Fibroblast of skin of abdomen (primary cell): ENCODE measurements at regions not wholly inside any gene's neighbourhood (a gene's known extent, or its start where the extent isn't known, plus 50 kb on each side); places are given as distances from the start of the nearest gene placed in this dataset.
"Not testable (repeated sequence)": the region's sequence is repeated elsewhere in the genome, so short reads cannot be mapped to it uniquely, and the experiment has no call there.

Experiments
- DNase-seq: peaks from one replicate; pipeline ENCODE4 v3.0.0-alpha.2; 2013

DNA sequence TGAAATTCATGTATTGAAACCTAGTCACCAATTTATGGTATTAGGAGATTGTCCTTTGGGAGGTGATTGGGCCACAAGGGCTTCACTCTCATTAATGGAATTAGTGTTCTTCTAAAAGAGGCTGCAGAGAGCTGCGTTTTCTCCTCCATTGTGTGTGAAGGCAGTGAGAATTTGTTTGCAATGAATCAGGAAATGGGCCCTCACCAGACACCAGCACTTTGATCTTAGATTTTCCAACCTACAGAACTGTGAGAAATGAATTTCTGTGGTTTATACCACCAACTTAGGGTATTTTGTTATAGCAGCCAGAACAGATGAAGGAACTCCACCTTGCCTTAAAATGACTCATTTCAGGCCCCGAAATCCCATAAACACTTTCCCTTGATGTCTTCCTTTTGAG lies 544.2 kb downstream of the RWDD3 start:
- no peak for DNase-seq

- DNase-seq, result no peak
Measured at GRCh38 chr1:95780836-95781235, 546.8 kb downstream of the RWDD3 start.

GRCh38 chr1:95790136-95790535 lies 556.1 kb downstream of the RWDD3 start:
- no peak for DNase-seq

- DNase-seq, result no peak
Measured at GRCh38 chr1:95793893-95794292, 559.9 kb downstream of the RWDD3 start.

DNA sequence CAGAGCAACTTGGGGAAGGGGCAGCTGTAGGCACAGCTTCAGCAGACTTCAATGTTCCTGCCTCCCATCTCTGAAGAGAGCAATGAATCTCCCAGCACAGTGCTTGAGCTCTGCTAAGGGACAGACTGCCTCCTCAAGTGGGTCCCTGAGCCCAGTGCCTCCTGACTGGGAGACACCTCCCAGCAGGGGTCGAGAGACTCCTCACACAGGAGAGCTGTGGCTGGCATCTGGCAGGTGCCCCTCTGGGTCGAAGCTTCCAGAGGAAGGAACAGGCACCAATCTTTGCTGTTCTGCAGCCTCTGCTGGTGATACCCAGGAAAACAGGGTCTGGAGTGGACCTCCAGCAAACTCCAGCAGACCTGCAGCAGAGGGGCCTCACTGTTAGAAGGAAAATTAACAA lies 563.8 kb downstream of the RWDD3 start:
- DNase-seq, result not testable (repeated sequence)

GRCh38 chr1:95806171-95806570 lies 572.2 kb downstream of the RWDD3 start:
- DNase-seq, result no peak

GRCh38 chr1:95809391-95809790 lies 575.4 kb downstream of the RWDD3 start:
- no peak for DNase-seq

DNA sequence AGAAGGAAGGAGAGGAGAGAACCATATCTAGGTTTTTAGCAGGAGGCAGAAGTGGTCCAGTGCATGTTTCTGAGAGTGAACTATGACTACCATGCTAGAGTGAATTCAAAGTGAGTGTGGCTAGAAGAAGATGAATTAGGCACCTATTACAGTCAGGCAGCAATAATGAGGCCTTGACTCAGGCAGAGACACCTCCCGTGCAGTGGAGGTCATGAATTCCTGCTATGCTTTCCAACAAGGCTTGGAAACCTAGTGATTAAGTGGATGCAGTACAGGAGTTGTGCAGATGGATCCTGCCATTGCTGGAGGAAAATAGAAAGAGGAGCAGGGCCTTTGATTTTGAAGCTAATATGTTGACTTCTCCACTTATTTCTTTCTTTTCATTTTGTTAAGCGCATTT lies 581.5 kb downstream of the RWDD3 start:
- no peak for DNase-seq

DNA sequence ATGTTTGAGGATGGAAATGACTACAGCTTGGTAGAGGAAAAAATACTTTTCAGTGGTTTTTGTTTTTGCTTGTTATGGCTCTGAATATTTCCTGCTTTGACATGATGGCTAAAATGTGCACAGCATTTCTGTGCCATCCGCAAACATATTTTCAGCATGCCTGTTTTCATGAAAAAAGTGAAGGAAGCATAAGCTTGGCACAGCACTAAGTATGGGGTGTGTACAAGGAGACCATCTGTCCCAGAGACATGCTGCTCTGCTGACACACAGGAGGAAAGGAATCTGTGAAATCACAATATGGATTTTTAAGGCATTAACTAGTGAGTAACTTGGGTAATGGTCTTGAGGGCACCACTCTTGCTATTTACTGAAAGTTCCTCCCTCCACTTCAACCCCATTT lies 595.5 kb downstream of the RWDD3 start:
- DNase-seq, result no peak

DNA sequence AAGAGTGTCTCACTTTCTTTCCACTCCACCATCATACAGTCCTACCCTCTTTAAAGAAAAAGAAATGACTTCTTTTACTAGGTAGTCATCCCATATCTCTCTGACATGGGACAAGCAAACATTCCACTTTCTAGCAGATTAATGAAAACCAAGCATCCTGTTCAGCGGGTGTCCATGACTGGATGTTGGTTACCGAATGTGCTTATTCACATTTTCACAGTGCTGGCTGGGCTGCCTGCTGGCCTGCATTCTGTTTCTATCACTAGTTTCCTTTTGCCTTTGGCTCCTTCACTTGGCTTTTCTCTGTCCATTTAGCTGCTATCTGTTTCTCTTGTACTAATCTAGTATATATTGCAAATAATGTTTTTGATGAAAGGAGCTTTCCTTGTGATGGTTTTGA lies 598.4 kb downstream of the RWDD3 start:
- no peak for DNase-seq

- no peak for DNase-seq
Measured at GRCh38 chr1:95849439-95849838, 615.4 kb downstream of the RWDD3 start.

DNA sequence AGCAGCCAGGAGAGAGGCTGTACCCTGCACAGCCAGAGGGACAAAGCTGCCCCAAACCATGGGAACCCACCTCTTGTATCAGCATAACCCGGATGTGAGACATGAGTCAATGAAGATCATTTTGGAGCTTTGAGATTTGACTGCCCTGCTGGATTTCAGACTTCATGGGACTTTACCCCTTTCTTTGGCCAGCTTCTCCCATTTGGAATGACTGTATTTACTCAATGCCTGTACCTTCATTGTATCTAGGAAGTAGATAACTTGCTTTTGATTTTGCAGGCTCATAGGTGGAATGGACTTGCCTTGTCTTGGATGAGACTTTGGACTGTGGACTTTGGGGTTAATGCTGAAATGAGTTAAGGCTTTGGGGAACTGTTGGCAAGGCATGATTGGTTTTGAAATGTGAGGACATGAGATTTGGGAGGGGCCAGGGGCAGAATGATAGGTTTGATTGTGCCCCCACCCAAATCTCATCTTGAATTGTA lies 616.2 kb downstream of the RWDD3 start:
- DNase-seq, result no peak

GRCh38 chr1:95850763-95851162 lies 616.8 kb downstream of the RWDD3 start:
- DNase-seq, result no peak

DNA sequence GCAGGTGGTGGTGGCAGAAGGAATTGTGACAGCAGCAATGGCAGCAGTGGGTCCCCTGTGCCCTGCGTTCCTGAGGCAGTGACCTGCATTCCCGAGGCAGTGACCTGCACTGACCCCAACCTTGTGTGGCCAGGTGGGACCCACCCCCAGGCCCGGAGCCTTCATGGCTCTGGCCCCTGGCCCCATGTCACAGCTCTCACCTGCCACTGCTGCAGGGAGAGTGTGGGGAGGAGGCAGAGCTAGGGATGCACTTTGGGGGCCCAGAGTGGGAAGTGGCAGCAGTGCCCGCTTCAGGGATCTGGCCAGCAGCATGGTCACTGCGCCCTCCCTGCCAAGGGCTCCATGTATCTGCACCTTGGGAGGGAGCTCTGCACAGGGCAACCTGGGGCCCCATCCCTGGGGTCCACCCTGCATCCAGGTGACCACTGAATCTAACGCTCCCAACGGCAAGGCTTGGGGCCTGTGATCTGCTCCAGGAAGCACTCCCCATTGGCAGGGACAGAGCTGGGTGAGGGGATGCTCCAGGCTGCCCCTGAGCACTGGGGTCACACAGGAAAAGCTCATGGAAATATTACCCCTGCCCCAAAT lies 618.6 kb downstream of the RWDD3 start:
- DNase-seq, result no peak

- DNase-seq, result no peak
Measured at GRCh38 chr1:95854457-95854856, 620.4 kb downstream of the RWDD3 start.

DNA sequence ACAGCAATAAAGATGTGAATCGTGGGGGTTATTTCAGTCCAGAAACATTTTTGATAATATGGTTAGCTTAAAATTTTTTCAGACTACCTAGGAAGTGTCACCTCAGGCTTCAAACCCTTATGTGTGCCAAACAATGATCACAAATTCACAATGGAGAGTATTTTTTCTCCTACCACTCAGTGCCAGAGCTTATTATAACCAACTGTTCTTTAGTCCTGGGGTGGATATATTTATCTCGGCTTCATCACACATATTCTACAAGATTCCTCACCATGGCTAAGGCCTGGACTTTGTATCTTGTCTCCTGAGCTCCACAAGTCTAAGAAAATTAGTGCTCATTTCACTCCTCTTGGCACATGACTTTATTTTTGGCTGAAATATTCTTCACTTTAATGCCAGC lies 629.1 kb downstream of the RWDD3 start:
- DNase-seq, result no peak

DNA sequence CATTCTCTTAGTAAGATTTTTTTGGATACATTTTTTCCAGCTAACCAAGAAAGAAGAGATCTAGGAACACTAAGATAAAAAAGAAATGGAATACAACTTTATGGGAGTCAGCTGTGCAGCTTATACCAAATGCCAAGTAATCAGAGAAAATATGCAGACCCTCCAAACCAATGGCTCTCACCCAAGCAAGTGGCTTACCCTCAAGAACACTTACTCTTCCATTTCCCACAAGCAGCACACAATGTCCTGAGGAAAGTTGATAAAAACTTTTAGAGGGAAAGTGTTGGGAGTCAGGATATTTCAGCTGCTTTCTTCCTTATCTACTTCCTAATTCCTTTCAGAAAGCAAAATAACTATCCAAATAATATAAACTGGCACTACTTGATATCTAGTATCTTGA lies 631.8 kb downstream of the RWDD3 start:
- DNase-seq, result no peak

GRCh38 chr1:95876276-95876675 lies 642.3 kb downstream of the RWDD3 start:
- no peak for DNase-seq

DNA sequence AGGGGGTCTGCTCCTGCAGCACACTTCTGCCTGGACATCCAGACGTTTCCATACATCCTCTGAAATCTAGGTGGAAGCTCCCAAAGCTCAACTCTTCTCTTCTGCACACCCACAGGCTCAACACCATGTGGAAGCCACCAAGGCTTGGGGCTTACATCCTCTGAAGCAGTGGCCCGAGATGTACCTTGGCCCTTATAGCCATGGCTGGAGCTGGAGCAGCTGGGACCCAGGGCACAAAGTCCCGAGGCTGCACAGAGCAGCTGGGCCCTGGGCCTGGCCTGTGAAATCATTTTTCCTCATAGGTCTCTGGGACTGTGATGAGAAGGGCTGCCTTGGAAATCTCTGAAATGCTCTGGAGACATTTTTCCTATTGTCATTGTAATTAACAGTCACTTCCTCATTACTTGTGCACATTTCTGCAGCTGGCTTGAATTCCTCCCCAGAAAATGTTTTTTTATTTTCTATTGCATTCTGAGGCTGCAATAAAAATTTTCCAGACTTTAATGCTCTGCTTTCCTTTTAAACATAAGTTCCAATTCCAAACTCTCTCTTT lies 645.6 kb downstream of the RWDD3 start:
- no peak for DNase-seq

DNA sequence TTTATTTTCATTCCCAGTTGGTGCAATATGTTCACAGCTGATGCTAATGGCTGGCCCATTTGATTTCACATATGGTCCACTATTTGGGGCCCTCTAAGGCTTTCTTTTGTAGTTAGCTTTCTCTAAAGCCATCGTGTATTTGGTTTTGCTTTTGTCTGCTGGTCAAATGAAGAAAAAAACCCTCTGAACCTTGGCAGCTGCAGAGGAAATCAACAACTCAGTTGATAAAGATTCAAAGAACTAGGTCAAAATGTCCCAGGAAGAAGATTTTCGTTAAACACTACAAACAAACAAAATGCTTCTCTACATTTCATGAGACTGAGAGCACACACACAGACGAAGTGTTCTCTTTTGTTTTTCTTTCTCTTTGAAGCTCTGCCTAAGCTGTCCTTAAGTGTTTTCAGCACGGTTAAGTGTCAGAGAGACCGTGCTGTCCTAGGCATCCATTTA lies 655.0 kb downstream of the RWDD3 start:
- DNase-seq, result no peak

DNA sequence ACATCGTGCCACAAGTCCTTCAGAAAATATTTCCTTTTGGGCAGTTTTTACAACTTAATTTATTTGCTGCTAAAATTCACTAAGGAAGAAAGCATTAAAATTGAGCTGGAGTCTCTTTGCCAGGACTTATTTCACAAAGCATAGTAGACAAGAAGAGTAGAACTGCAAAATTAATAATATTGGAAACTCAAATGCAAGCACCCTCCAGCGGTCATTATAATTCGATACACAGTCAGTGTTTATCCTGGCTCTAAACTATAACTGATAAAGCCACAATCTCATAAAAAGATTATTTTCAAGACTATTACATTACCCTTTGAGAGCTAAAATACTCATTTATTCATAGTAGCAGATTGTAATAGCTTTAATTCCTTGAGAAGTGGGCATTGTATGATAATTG lies 655.4 kb downstream of the RWDD3 start:
- DNase-seq, result no peak

- DNase-seq, result no peak
Measured at GRCh38 chr1:95893921-95894320, 659.9 kb downstream of the RWDD3 start.

GRCh38 chr1:95903060-95903459 lies 669.0 kb downstream of the RWDD3 start:
- DNase-seq, result no peak

GRCh38 chr1:95905818-95906395 lies 671.9 kb downstream of the RWDD3 start:
- no peak for DNase-seq

- DNase-seq, result not testable (repeated sequence)
Measured at GRCh38 chr1:95911739-95912138, 677.7 kb downstream of the RWDD3 start.
